Liver (tissue), 8 donors: ENCODE measurements at regions not wholly inside any gene's neighbourhood (a gene's known extent, or its start where the extent isn't known, plus 50 kb on each side); places are given as distances from the start of the nearest gene placed in this dataset.

Experiments used
- DNase-seq: peaks from one replicate; pipeline ENCODE4 v3.0.0-alpha.2; 2017; ENCODE audit warnings: low spot score
- H3K27ac ChIP-seq, 2 donors: one replicate each; pipeline ENCODE4 v1.7.0; 2013; ENCODE audit warnings: inconsistent platforms in 2 of 2, low read length in 2 of 2, control low read depth in 1 of 2, low read depth in 1 of 2, mild to moderate bottlenecking in 1 of 2
- H3K27me3 ChIP-seq, 4 donors: one replicate each; pipeline versions ENCODE4 v1.6.1 to v1.7.0; 2013; ENCODE audit warnings: low read length in 3 of 4, inconsistent platforms in 1 of 4, mild to moderate bottlenecking in 1 of 4, moderate library complexity in 1 of 4; ENCODE audit not compliant: control insufficient read depth in 4 of 4, insufficient read depth in 4 of 4
- H3K36me3 ChIP-seq, 4 donors: one replicate each; pipeline versions ENCODE4 v1.6.1 to v1.7.0; 2013; ENCODE audit warnings: low read length in 3 of 4, mild to moderate bottlenecking in 3 of 4, low read depth in 1 of 4, moderate library complexity in 1 of 4; ENCODE audit not compliant: control insufficient read depth in 4 of 4, insufficient read depth in 3 of 4
- H3K4me1 ChIP-seq, 4 donors: one replicate each; pipeline versions ENCODE4 v1.6.1 to v1.7.0; 2013; ENCODE audit warnings: low read length in 3 of 4, mild to moderate bottlenecking in 3 of 4, moderate library complexity in 1 of 4; ENCODE audit not compliant: control insufficient read depth in 4 of 4, insufficient read depth in 4 of 4
- H3K4me3 ChIP-seq, 3 donors: one replicate each; pipeline versions ENCODE4 v1.6.1 to v1.7.0; 2013; ENCODE audit warnings: low read length in 3 of 3, control low read depth in 1 of 3, low read depth in 1 of 3, mild to moderate bottlenecking in 1 of 3
- H3K9ac ChIP-seq, 2 donors: one replicate each; pipeline ENCODE4 v1.7.0; 2013; ENCODE audit warnings: low read length in 2 of 2, mild to moderate bottlenecking in 2 of 2, moderate library complexity in 2 of 2, control low read depth in 1 of 2, low read depth in 1 of 2
- H3K9me3 ChIP-seq, 4 donors: one replicate each; pipeline versions ENCODE4 v1.6.1 to v1.7.0; 2013; ENCODE audit warnings: low read length in 3 of 4; ENCODE audit not compliant: control insufficient read depth in 4 of 4
- EGR1 ChIP-seq, 2 donors: IDR thresholded peaks; 2 replicates each; pipeline ENCODE4 v1.6.1; 2016 to 2018; ENCODE audit warnings: antibody characterized with exemption in 2 of 2, low read depth in 2 of 2
- FOXA1 ChIP-seq: IDR thresholded peaks from 2 replicates; pipeline ENCODE4 v1.6.1; 2016; ENCODE audit warnings: antibody characterized with exemption
- FOXA2 ChIP-seq: IDR thresholded peaks from 2 replicates; pipeline ENCODE4 v1.6.1; 2016; ENCODE audit warnings: antibody characterized with exemption
- GABPA ChIP-seq, 2 donors: IDR thresholded peaks in 1 of 2; conservative IDR thresholded peaks in 1 of 2; 2 replicates each; pipeline ENCODE4 v1.6.1; 2016; ENCODE audit warnings: antibody characterized with exemption in 2 of 2, mild to moderate bottlenecking in 1 of 2, moderate library complexity in 1 of 2
- HNF4A ChIP-seq, 2 donors: conservative IDR thresholded peaks; 2 replicates each; pipeline ENCODE4 v1.6.1; 2016; ENCODE audit warnings: antibody characterized with exemption in 2 of 2, mild to moderate bottlenecking in 2 of 2
- HNF4G ChIP-seq: IDR thresholded peaks from 2 replicates; pipeline ENCODE4 v1.6.1; 2016; ENCODE audit warnings: antibody characterized with exemption
- JUND ChIP-seq, 2 donors: IDR thresholded peaks; 2 replicates each; pipeline ENCODE4 v1.6.1; 2016; ENCODE audit warnings: antibody characterized with exemption in 2 of 2
- RAD21 ChIP-seq, 2 donors: IDR thresholded peaks; 2 replicates each; pipeline ENCODE4 v1.6.1; 2016; ENCODE audit warnings: antibody characterized with exemption in 2 of 2, mild to moderate bottlenecking in 2 of 2
- RXRA ChIP-seq, 2 donors: IDR thresholded peaks; 2 replicates each; pipeline ENCODE4 v1.6.1; 2017 to 2018; ENCODE audit warnings: antibody characterized with exemption in 2 of 2, mild to moderate bottlenecking in 1 of 2
- SP1 ChIP-seq: IDR thresholded peaks from 2 replicates; pipeline ENCODE4 v1.6.1; 2018; ENCODE audit warnings: antibody characterized with exemption, mild to moderate bottlenecking
- TAF1 ChIP-seq: conservative IDR thresholded peaks from 2 replicates; pipeline ENCODE4 v1.6.1; 2016; ENCODE audit warnings: antibody characterized with exemption, mild to moderate bottlenecking
- YY1 ChIP-seq: IDR thresholded peaks from 2 replicates; pipeline ENCODE4 v1.6.1; 2016; ENCODE audit warnings: antibody characterized with exemption, mild to moderate bottlenecking
- WGBS: extraction: QIAGEN DNeasy Blood & Tissue Kit; methylation state at CpG from one replicate; pipeline ENCODE4 v1.1.7; 2013; 5-methylcytosine and 5-hydroxymethylcytosine counted together
- TF ChIP-seq, protein P1 (sequence below): IDR thresholded peaks from 2 replicates; pipeline ENCODE4 v1.6.1; 2016; ENCODE audit warnings: antibody characterized with exemption
- TF ChIP-seq, protein P2 (sequence below): IDR thresholded peaks from 2 replicates; pipeline ENCODE4 v1.6.1; 2016; ENCODE audit warnings: antibody characterized with exemption, mild to moderate bottlenecking
- TF ChIP-seq, protein P3 (sequence below): fragments of 150-350 bp; IDR thresholded peaks from 2 replicates; pipeline ENCODE4 v1.5.1; 2017; ENCODE audit warnings: improper control_type of control experiment, low read depth, low read length; ENCODE audit not compliant: missing input control
- TF ChIP-seq, protein P4 (sequence below): IDR thresholded peaks from 2 replicates; pipeline ENCODE4 v1.6.1; 2016; ENCODE audit warnings: antibody characterized with exemption
- donor health status: healthy.
- donor health status: healthy.
- donor health status: healthy.
- donor health status: healthy.
- donor health status: healthy.

- TF ChIP-seq HNF4G (no peak), FOXA2 (no peak), EGR1 (IDR thresholded peaks at IDR 0.05; ENCODE audit: low read depth in 2 of 2) (no peak), HNF4A (conservative IDR thresholded peaks at IDR 0.05) (no peak)
Observed at GRCh38 chr3:166714206-166714605, 665.9 kb downstream of the ZBBX start (continued).

GRCh38 chr3:166713787-166714186 is 666.3 kb downstream of the ZBBX start:
- no peak overlapping the region for H3K27ac ChIP-seq
- H3K27me3 ChIP-seq, result no peaks in the 10 kb centered on the region
- H3K36me3 ChIP-seq, result no peaks in the 10 kb centered on the region
- H3K4me1 ChIP-seq, result no peaks in the 10 kb centered on the region
- 62% methylated on average over 2 of the region's 2 CpGs for WGBS
- no peak overlapping the region for H3K9ac ChIP-seq
- H3K4me3 ChIP-seq, result no peak overlapping the region
- no peak for TF ChIP-seq RAD21 (IDR thresholded peaks at IDR 0.05)
- TF ChIP-seq GABPA (IDR thresholded peaks at IDR 0.05 in 1 of 2, conservative IDR thresholded peaks at IDR 0.05 in 1 of 2), result no peak
- TF ChIP-seq, protein P1, sequence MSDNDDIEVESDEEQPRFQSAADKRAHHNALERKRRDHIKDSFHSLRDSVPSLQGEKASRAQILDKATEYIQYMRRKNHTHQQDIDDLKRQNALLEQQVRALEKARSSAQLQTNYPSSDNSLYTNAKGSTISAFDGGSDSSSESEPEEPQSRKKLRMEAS, result no peak
- no peak for TF ChIP-seq YY1
- TF ChIP-seq, protein P2, sequence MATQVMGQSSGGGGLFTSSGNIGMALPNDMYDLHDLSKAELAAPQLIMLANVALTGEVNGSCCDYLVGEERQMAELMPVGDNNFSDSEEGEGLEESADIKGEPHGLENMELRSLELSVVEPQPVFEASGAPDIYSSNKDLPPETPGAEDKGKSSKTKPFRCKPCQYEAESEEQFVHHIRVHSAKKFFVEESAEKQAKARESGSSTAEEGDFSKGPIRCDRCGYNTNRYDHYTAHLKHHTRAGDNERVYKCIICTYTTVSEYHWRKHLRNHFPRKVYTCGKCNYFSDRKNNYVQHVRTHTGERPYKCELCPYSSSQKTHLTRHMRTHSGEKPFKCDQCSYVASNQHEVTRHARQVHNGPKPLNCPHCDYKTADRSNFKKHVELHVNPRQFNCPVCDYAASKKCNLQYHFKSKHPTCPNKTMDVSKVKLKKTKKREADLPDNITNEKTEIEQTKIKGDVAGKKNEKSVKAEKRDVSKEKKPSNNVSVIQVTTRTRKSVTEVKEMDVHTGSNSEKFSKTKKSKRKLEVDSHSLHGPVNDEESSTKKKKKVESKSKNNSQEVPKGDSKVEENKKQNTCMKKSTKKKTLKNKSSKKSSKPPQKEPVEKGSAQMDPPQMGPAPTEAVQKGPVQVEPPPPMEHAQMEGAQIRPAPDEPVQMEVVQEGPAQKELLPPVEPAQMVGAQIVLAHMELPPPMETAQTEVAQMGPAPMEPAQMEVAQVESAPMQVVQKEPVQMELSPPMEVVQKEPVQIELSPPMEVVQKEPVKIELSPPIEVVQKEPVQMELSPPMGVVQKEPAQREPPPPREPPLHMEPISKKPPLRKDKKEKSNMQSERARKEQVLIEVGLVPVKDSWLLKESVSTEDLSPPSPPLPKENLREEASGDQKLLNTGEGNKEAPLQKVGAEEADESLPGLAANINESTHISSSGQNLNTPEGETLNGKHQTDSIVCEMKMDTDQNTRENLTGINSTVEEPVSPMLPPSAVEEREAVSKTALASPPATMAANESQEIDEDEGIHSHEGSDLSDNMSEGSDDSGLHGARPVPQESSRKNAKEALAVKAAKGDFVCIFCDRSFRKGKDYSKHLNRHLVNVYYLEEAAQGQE, result no peak
- no peak for TF ChIP-seq HNF4A (conservative IDR thresholded peaks at IDR 0.05)
- TF ChIP-seq, protein P3, sequence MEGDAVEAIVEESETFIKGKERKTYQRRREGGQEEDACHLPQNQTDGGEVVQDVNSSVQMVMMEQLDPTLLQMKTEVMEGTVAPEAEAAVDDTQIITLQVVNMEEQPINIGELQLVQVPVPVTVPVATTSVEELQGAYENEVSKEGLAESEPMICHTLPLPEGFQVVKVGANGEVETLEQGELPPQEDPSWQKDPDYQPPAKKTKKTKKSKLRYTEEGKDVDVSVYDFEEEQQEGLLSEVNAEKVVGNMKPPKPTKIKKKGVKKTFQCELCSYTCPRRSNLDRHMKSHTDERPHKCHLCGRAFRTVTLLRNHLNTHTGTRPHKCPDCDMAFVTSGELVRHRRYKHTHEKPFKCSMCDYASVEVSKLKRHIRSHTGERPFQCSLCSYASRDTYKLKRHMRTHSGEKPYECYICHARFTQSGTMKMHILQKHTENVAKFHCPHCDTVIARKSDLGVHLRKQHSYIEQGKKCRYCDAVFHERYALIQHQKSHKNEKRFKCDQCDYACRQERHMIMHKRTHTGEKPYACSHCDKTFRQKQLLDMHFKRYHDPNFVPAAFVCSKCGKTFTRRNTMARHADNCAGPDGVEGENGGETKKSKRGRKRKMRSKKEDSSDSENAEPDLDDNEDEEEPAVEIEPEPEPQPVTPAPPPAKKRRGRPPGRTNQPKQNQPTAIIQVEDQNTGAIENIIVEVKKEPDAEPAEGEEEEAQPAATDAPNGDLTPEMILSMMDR, result no peak
- TF ChIP-seq EGR1 (IDR thresholded peaks at IDR 0.05; ENCODE audit: low read depth in 2 of 2), result no peak
- no peak for TF ChIP-seq RXRA (IDR thresholded peaks at IDR 0.05)
- no peak for TF ChIP-seq FOXA2
- no peak for TF ChIP-seq JUND (IDR thresholded peaks at IDR 0.05)
- H3K9me3 ChIP-seq, result no peaks in the 10 kb centered on the region
- no peak for DNase-seq

GRCh38 chr3:166706094-166706493 is 674.0 kb downstream of the ZBBX start:
- no peak overlapping the region for H3K27ac ChIP-seq
- no peak for DNase-seq
- H3K9me3 ChIP-seq, result peaks cover 0 to 2% (median 0%) of the 10 kb centered on the region in 4 donors
- no peaks in the 10 kb centered on the region for H3K36me3 ChIP-seq
- no peak overlapping the region for H3K9ac ChIP-seq
- TF ChIP-seq, protein P1, result no peak
- TF ChIP-seq, protein P4, sequence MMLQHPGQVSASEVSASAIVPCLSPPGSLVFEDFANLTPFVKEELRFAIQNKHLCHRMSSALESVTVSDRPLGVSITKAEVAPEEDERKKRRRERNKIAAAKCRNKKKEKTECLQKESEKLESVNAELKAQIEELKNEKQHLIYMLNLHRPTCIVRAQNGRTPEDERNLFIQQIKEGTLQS, result no peak
- no peak for TF ChIP-seq HNF4A (conservative IDR thresholded peaks at IDR 0.05)
- TF ChIP-seq, protein P2, result no peak
- no peak for TF ChIP-seq HNF4G
- TF ChIP-seq FOXA1, result no peak
- no peak for TF ChIP-seq SP1
- TF ChIP-seq EGR1 (IDR thresholded peaks at IDR 0.05; ENCODE audit: low read depth in 2 of 2), result no peak
- TF ChIP-seq, protein P3, result no peak
- no peak for TF ChIP-seq RAD21 (IDR thresholded peaks at IDR 0.05)
- no peak for TF ChIP-seq GABPA (IDR thresholded peaks at IDR 0.05 in 1 of 2, conservative IDR thresholded peaks at IDR 0.05 in 1 of 2)
- no peak for TF ChIP-seq JUND (IDR thresholded peaks at IDR 0.05)
- no peak for TF ChIP-seq TAF1
- no peak for TF ChIP-seq FOXA2
- no peak for TF ChIP-seq RXRA (IDR thresholded peaks at IDR 0.05)
- no peak overlapping the region for H3K4me3 ChIP-seq
- WGBS, result 63% methylated on average over 2 of the region's 2 CpGs
- H3K4me1 ChIP-seq, result no peaks in the 10 kb centered on the region
- no peaks in the 10 kb centered on the region for H3K27me3 ChIP-seq
